Thyroid gland (tissue), 4 donors: ENCODE measurements at regions not wholly inside any gene's neighbourhood (a gene's known extent, or its start where the extent isn't known, plus 50 kb on each side); places are given as distances from the start of the nearest gene placed in this dataset.

Experiments
- CTCF ChIP-seq, 6 experiments: fragments of 200-600 bp in 3 of 6; fragments of 450-650 bp in 3 of 6; sonication (generic) in 3 of 6; IDR thresholded peaks; one replicate each; pipeline ENCODE4 v1.5.1; 2016 to 2019; ENCODE audit warnings: antibody characterized with exemption in 6 of 6, mild to moderate bottlenecking in 2 of 6, inconsistent platforms in 1 of 6, moderate library complexity in 1 of 6
- POLR2A ChIP-seq, 2 donors: fragments of 450-650 bp; IDR thresholded peaks; one replicate each; pipeline ENCODE4 v1.6.1; 2017; ENCODE audit warnings: antibody characterized with exemption in 2 of 2, mild to moderate bottlenecking in 2 of 2, moderate library complexity in 1 of 2

- no peak for TF ChIP-seq CTCF (IDR thresholded peaks at IDR 0.05)
- no peak for TF ChIP-seq POLR2A (IDR thresholded peaks at IDR 0.05)
These were observed 196.2 kb upstream of the PGRMC2 start for GRCh38 chr4:128483816-128484215.
